Panc1 (cell line): ENCODE measurements at regions not wholly inside any gene's neighbourhood (a gene's known extent, or its start where the extent isn't known, plus 50 kb on each side); places are given as distances from the start of the nearest gene placed in this dataset.

Experiments
- ATAC-seq: fragments of 200-7000 bp; cut with Tn5 transposase; 2 replicates; pipeline ENCODE4 v1.9.1; 2020; ENCODE audit warnings: mild to moderate bottlenecking, moderate library complexity
- BruUV-seq: library from RNA; stranded (reverse); fragments of 400-500 nt; replicated peaks from 2 replicates; lab custom pipeline; 2021; lab: Mats Ljungman, UMichigan
- CTCF ChIA-PET: fragments of 300-600 bp; sonication (Branson Sonifier 250); formaldehyde crosslinking; loops from one replicate; lab custom pipeline; 2022; ENCODE audit warnings: antibody characterized with exemption; lab: Charles Lee
- POLR2A ChIA-PET: fragments of 300-600 bp; sonication (Branson Sonifier 250); formaldehyde crosslinking; loops from one replicate; lab custom pipeline; 2022; ENCODE audit warnings: antibody characterized with exemption; lab: Charles Lee
- DNase-seq: peaks from one replicate; pipeline ENCODE4 v3.0.0-alpha.2; 2010; ENCODE audit warnings: low read depth, low spot score
- H3K27ac ChIP-seq: 2 replicates; pipeline ENCODE4 v1.5.1; 2011; ENCODE audit warnings: mild to moderate bottlenecking, low read length, inconsistent platforms
- H3K27me3 ChIP-seq: fragments of 200-500 bp; sonication (Bioruptor generic); 2 replicates; pipeline ENCODE4 v1.6.0; 2014; ENCODE audit warnings: low read length, inconsistent platforms; ENCODE audit not compliant: control insufficient read depth, insufficient read depth
- H3K36me3 ChIP-seq: fragments of 200-500 bp; sonication (Bioruptor generic); 2 replicates; pipeline ENCODE4 v1.5.1; 2014; ENCODE audit warnings: inconsistent platforms, mild to moderate bottlenecking, low read length, moderate library complexity; ENCODE audit not compliant: control insufficient read depth, insufficient read depth
- H3K4me1 ChIP-seq: 2 replicates; pipeline ENCODE4 v1.5.1; 2011; ENCODE audit warnings: inconsistent platforms, mild to moderate bottlenecking, low read length, moderate library complexity; ENCODE audit not compliant: control insufficient read depth, insufficient read depth
- H3K4me3 ChIP-seq, 2 experiments: 2 replicates each; pipeline ENCODE4 v1.5.1; 2011 to 2012; ENCODE audit warnings: low read depth in 2 of 2, low read length in 2 of 2, mild to moderate bottlenecking in 2 of 2, inconsistent platforms in 1 of 2, moderate library complexity in 1 of 2
- H3K9me3 ChIP-seq: fragments of 200-500 bp; sonication (Bioruptor generic); 2 replicates; pipeline ENCODE4 v1.5.1; 2014; ENCODE audit warnings: low read depth, mild to moderate bottlenecking, inconsistent platforms, low read length, moderate library complexity; ENCODE audit not compliant: control insufficient read depth, insufficient read depth
- CTCF ChIP-seq: fragments of 450-650 bp; IDR thresholded peaks from 2 replicates; pipeline ENCODE4 v1.5.1; 2017; ENCODE audit warnings: mild to moderate bottlenecking
- POLR2AphosphoS5 ChIP-seq: IDR thresholded peaks from 2 replicates; pipeline ENCODE4 v1.6.1; 2012; ENCODE audit warnings: mild to moderate bottlenecking, low read depth, low read length, moderate library complexity
- REST ChIP-seq, 2 experiments: IDR thresholded peaks; 2 replicates each; pipeline ENCODE4 v1.6.1; 2011 to 2012; ENCODE audit warnings: low read depth in 2 of 2, control low read depth in 1 of 2, low read length in 1 of 2, mild to moderate bottlenecking in 1 of 2, moderate library complexity in 1 of 2; ENCODE audit not compliant: insufficient read depth in 1 of 2
- SIN3A ChIP-seq: IDR thresholded peaks from 2 replicates; pipeline ENCODE4 v1.6.1; 2012; ENCODE audit warnings: low read depth, mild to moderate bottlenecking, low read length, moderate library complexity, borderline replicate concordance; ENCODE audit not compliant: insufficient read depth
- TCF7L2 ChIP-seq: IDR thresholded peaks from 2 replicates; pipeline ENCODE4 v1.6.1; 2011; ENCODE audit warnings: mild to moderate bottlenecking, low read depth, low read length, inconsistent platforms
- in situ Hi-C: cut with HindIII; loops from 2 replicates; pipeline ENCODE4 v1.10.0; 2016; ENCODE audit warnings: low sequenced_read_pairs, low pct_unique_long_range_greater_than_20kb
- intact Hi-C: fragments of 100-400 bp; cut with micrococcal nuclease; formaldehyde crosslinking; loops from one replicate; pipeline ENCODE4 v1.10.0; 2022; ENCODE audit not compliant: unreplicated experiment

- CTCF ChIA-PET, result no interaction called here
- intact Hi-C loops, result no loop called here
These were observed 201.7 kb upstream of the PREP start for GRCh38 chr6:105604587-105604884.

GRCh38 chr6:105603788-105604586, 201.1 kb upstream of the PREP start:
- intact Hi-C loops, result no loop called here
- Histone ChIP-seq H3K27ac (peak overlapping the region; percentile 56; the same call in 1 of the 2 replicates), H3K9me3 (no peaks in the 10 kb centered on the region; the same call in 1 of the 2 replicates), H3K27me3 (no peaks in the 10 kb centered on the region), H3K36me3 (no peaks in the 10 kb centered on the region), H3K4me3 (no peak overlapping the region), H3K4me1 (peaks cover 6% of the 10 kb centered on the region)
- BruUV-seq, result no TSS peak
- TF ChIP-seq SIN3A (no peak), REST (IDR thresholded peaks at IDR 0.05; ENCODE audit: insufficient read depth in 1 of 2, low read depth in 2 of 2, low read length in 1 of 2) (no peak), TCF7L2 (no peak), CTCF (no peak), POLR2AphosphoS5 (no peak)
- DNase-seq (no peak), ATAC-seq (no peak)
- in situ Hi-C loops, result no loop called here
- ChIA-PET POLR2A (no interaction called here), CTCF (no interaction called here)

More at GRCh38 chr6:105604587-105604884, 201.7 kb upstream of the PREP start:
- POLR2A ChIA-PET, result no interaction called here
- peak overlapping the region; percentile 56; the same call in 1 of the 2 replicates for H3K27ac ChIP-seq
- no peak overlapping the region for H3K4me3 ChIP-seq
- in situ Hi-C loops, result no loop called here
- no peaks in the 10 kb centered on the region for H3K27me3 ChIP-seq
- H3K9me3 ChIP-seq, result no peaks in the 10 kb centered on the region; the same call in 1 of the 2 replicates
- DNase-seq, result no peak
- ATAC-seq, result no peak
- no peaks in the 10 kb centered on the region for H3K36me3 ChIP-seq
- no TSS peak for BruUV-seq
- TF ChIP-seq REST (IDR thresholded peaks at IDR 0.05; ENCODE audit: insufficient read depth in 1 of 2, low read depth in 2 of 2, low read length in 1 of 2), result no peak
- TF ChIP-seq CTCF, result no peak
- no peak for TF ChIP-seq SIN3A
- TF ChIP-seq TCF7L2, result no peak
- no peak for TF ChIP-seq POLR2AphosphoS5
- peaks cover 12% of the 10 kb centered on the region for H3K4me1 ChIP-seq
